ENCODE measurements at regions not wholly inside any gene's neighbourhood (a gene's known extent, or its start where the extent isn't known, plus 50 kb on each side); places are given as distances from the start of the nearest gene placed in this dataset.

GRCh38 chr22:48835857-48836672, 991.6 kb downstream of the BRD1 start:
- H3K9me2 ChIP-seq (ENCODE audit: insufficient read depth) = no peaks in the 10 kb centered on the region
- no peak overlapping the region for H3K4me2 ChIP-seq
- no peak overlapping the region for H2AFZ ChIP-seq
- H3K4me3 ChIP-seq = no peak overlapping the region
- no peaks in the 10 kb centered on the region for H3K4me1 ChIP-seq (ENCODE audit: insufficient read depth)
- Mint-ChIP-seq H3K4me1 (peaks cover 4% of the 10 kb centered on the region; the same call in 2 of the 3 replicates), H3K27me3 (ENCODE audit: insufficient read depth, low read depth, poor library complexity) (peaks cover 11% of the 10 kb centered on the region), H3K4me3 (no peak overlapping the region), H3K9me3 (peaks cover 28% of the 10 kb centered on the region), H3K36me3 (ENCODE audit: low read depth) (no peaks in the 10 kb centered on the region; the same call in 1 of the 3 replicates), H3K27ac (no peak overlapping the region)
- H3K36me3 ChIP-seq (ENCODE audit: insufficient read depth) = peaks cover 13% of the 10 kb centered on the region
- DNase-seq (ENCODE audit: low spot score) (no peak), ATAC-seq (no peak)
- H3K27ac ChIP-seq (ENCODE audit: low read depth) = no peak overlapping the region
- H3F3A ChIP-seq (replicated peaks; ENCODE audit: low read depth) = peaks cover 6% of the 10 kb centered on the region; the same call in 1 of the 2 replicates
- H3K27me3 ChIP-seq (ENCODE audit: insufficient read depth) = no peaks in the 10 kb centered on the region
- H3K79me2 ChIP-seq (replicated peaks; ENCODE audit: insufficient read depth) = no peaks in the 10 kb centered on the region
- TF ChIP-seq STAT1 (IDR thresholded peaks at IDR 0.05; ENCODE audit: unreplicated experiment) (no peak), ZNF462 (CRISPR knock-in tag; IDR thresholded peaks at IDR 0.05) (no peak), ZNF114 (CRISPR knock-in tag; IDR thresholded peaks at IDR 0.05) (no peak), JUNB (IDR thresholded peaks at IDR 0.05; ENCODE audit: unreplicated experiment) (no peak), NANOG (IDR thresholded peaks at IDR 0.05; ENCODE audit: borderline replicate concordance) (no peak), ZNF331 (CRISPR knock-in tag; IDR thresholded peaks at IDR 0.05; ENCODE audit: low read depth) (no peak), CTCF (conservative IDR thresholded peaks at IDR 0.05; ENCODE audit: low read depth in 2 of 2) (no peak), POLR2AphosphoS5 (IDR thresholded peaks at IDR 0.05; ENCODE audit: low read depth) (no peak)
- H4K20me1 ChIP-seq (replicated peaks; ENCODE audit: insufficient read depth) = no peaks in the 10 kb centered on the region

Measured in GM23338 (cell line).